ENCODE measurements at regions not wholly inside any gene's neighbourhood (a gene's known extent, or its start where the extent isn't known, plus 50 kb on each side); places are given as distances from the start of the nearest gene placed in this dataset.

GRCh38 chr1:25066256-25066655, 136.2 kb upstream of the RUNX3 start:
- Histone ChIP-seq H3K4me3 (ENCODE audit: insufficient read depth in 1 of 2, low read depth in 1 of 2, low read length in 2 of 2) (no peak overlapping the region), H3K18ac (ENCODE audit: low read depth in 1 of 2, low read length in 2 of 2) (no peak overlapping the region), H3K79me1 (replicated peaks; ENCODE audit: low read length, poor library complexity, severe bottlenecking) (no peaks in the 10 kb centered on the region), H3K4ac (ENCODE audit: low read depth in 1 of 2, low read length in 2 of 2) (no peak overlapping the region), H3K4me1 (ENCODE audit: control insufficient read depth, insufficient read depth, low read depth, low read length) (peaks cover 2% of the 10 kb centered on the region), H3K36me3 (ENCODE audit: control insufficient read depth in 1 of 2, insufficient read depth in 2 of 2, low read depth in 1 of 2, low read length in 2 of 2) (no peaks in the 10 kb centered on the region), H3K27ac (ENCODE audit: low read length, poor library complexity, severe bottlenecking) (no peak overlapping the region), H4K8ac (ENCODE audit: low read length) (no peak overlapping the region), H2BK15ac (ENCODE audit: low read depth, poor library complexity, severe bottlenecking) (no peak overlapping the region), H3K27me3 (ENCODE audit: control insufficient read depth in 1 of 2, insufficient read depth in 1 of 2, low read length in 2 of 2) (peaks cover 61 to 92% of the 10 kb centered on the region in 2 experiments), H3K23ac (ENCODE audit: low read length in 2 of 2) (no peak overlapping the region), H3K9me3 (ENCODE audit: control insufficient read depth, low read length) (no peaks in the 10 kb centered on the region), H3K14ac (ENCODE audit: low read length in 2 of 2) (no peak overlapping the region), H2BK120ac (ENCODE audit: low read depth, low read length) (no peak overlapping the region), H2BK5ac (ENCODE audit: low read depth, low read length, poor library complexity, severe bottlenecking) (no peak overlapping the region), H2AFZ (ENCODE audit: low read depth, low read length) (no peak overlapping the region), H3K9ac (ENCODE audit: low read length) (no peak overlapping the region), H2BK12ac (ENCODE audit: low read length in 2 of 2) (no peak overlapping the region), H3K4me2 (ENCODE audit: low read length, poor library complexity, severe bottlenecking) (no peak overlapping the region), H4K91ac (ENCODE audit: low read length) (no peak overlapping the region), H2AK5ac (ENCODE audit: low read length, severe bottlenecking) (no peak overlapping the region)
- 36% methylated on average over 8 of the region's 8 CpGs for WGBS
- DNase-seq = no peak

GRCh38 chr1:25065795-25066238, 135.7 kb upstream of the RUNX3 start:
- H2BK12ac ChIP-seq (ENCODE audit: low read length in 2 of 2) = no peak overlapping the region
- 82% methylated on average over 18 of the region's 18 CpGs for WGBS
- H3K27ac ChIP-seq (ENCODE audit: low read length, poor library complexity, severe bottlenecking) = no peak overlapping the region

GRCh38 chr1:25065321-25065721, 135.2 kb upstream of the RUNX3 start:
- no peak for DNase-seq
- H3K14ac ChIP-seq (ENCODE audit: low read length in 2 of 2) = no peak overlapping the region

More at GRCh38 chr1:25065795-25066238, 135.7 kb upstream of the RUNX3 start:
- Histone ChIP-seq H3K14ac (ENCODE audit: low read length in 2 of 2) (no peak overlapping the region), H2AFZ (ENCODE audit: low read depth, low read length) (no peak overlapping the region), H3K4me2 (ENCODE audit: low read length, poor library complexity, severe bottlenecking) (no peak overlapping the region), H3K23ac (ENCODE audit: low read length in 2 of 2) (no peak overlapping the region), H3K79me1 (replicated peaks; ENCODE audit: low read length, poor library complexity, severe bottlenecking) (no peaks in the 10 kb centered on the region), H2BK5ac (ENCODE audit: low read depth, low read length, poor library complexity, severe bottlenecking) (no peak overlapping the region), H3K4me1 (ENCODE audit: control insufficient read depth, insufficient read depth, low read depth, low read length) (peaks cover 2% of the 10 kb centered on the region), H2BK15ac (ENCODE audit: low read depth, poor library complexity, severe bottlenecking) (no peak overlapping the region), H4K91ac (ENCODE audit: low read length) (no peak overlapping the region), H3K9me3 (ENCODE audit: control insufficient read depth, low read length) (no peaks in the 10 kb centered on the region), H3K4me3 (ENCODE audit: insufficient read depth in 1 of 2, low read depth in 1 of 2, low read length in 2 of 2) (no peak overlapping the region), H3K4ac (ENCODE audit: low read depth in 1 of 2, low read length in 2 of 2) (no peak overlapping the region), H2AK5ac (ENCODE audit: low read length, severe bottlenecking) (no peak overlapping the region), H3K18ac (ENCODE audit: low read depth in 1 of 2, low read length in 2 of 2) (no peak overlapping the region), H3K9ac (ENCODE audit: low read length) (no peak overlapping the region), H2BK120ac (ENCODE audit: low read depth, low read length) (no peak overlapping the region), H3K36me3 (ENCODE audit: control insufficient read depth in 1 of 2, insufficient read depth in 2 of 2, low read depth in 1 of 2, low read length in 2 of 2) (no peaks in the 10 kb centered on the region), H4K8ac (ENCODE audit: low read length) (no peak overlapping the region), H3K27me3 (ENCODE audit: control insufficient read depth in 1 of 2, insufficient read depth in 1 of 2, low read length in 2 of 2) (peaks cover 61 to 91% of the 10 kb centered on the region in 2 experiments)
- DNase-seq = no peak

GRCh38 chr1:25064465-25065240, 134.6 kb upstream of the RUNX3 start:
- WGBS = 87% methylated on average over 6 of the region's 7 CpGs
- Histone ChIP-seq H2BK5ac (ENCODE audit: low read depth, low read length, poor library complexity, severe bottlenecking) (no peak overlapping the region), H3K79me1 (replicated peaks; ENCODE audit: low read length, poor library complexity, severe bottlenecking) (no peaks in the 10 kb centered on the region), H2BK12ac (ENCODE audit: low read length in 2 of 2) (no peak overlapping the region), H3K4me2 (ENCODE audit: low read length, poor library complexity, severe bottlenecking) (no peak overlapping the region), H3K4me1 (ENCODE audit: control insufficient read depth, insufficient read depth, low read depth, low read length) (peaks cover 2% of the 10 kb centered on the region), H2AFZ (ENCODE audit: low read depth, low read length) (no peak overlapping the region), H3K9ac (ENCODE audit: low read length) (no peak overlapping the region), H3K27ac (ENCODE audit: low read length, poor library complexity, severe bottlenecking) (no peak overlapping the region), H2AK5ac (ENCODE audit: low read length, severe bottlenecking) (no peak overlapping the region), H3K27me3 (ENCODE audit: control insufficient read depth in 1 of 2, insufficient read depth in 1 of 2, low read length in 2 of 2) (peaks cover 53 to 79% of the 10 kb centered on the region in 2 experiments), H2BK15ac (ENCODE audit: low read depth, poor library complexity, severe bottlenecking) (no peak overlapping the region), H2BK120ac (ENCODE audit: low read depth, low read length) (no peak overlapping the region), H4K91ac (ENCODE audit: low read length) (no peak overlapping the region), H3K9me3 (ENCODE audit: control insufficient read depth, low read length) (no peaks in the 10 kb centered on the region), H3K14ac (ENCODE audit: low read length in 2 of 2) (no peak overlapping the region), H3K36me3 (ENCODE audit: control insufficient read depth in 1 of 2, insufficient read depth in 2 of 2, low read depth in 1 of 2, low read length in 2 of 2) (no peaks in the 10 kb centered on the region), H3K18ac (ENCODE audit: low read depth in 1 of 2, low read length in 2 of 2) (no peak overlapping the region), H3K4me3 (ENCODE audit: insufficient read depth in 1 of 2, low read depth in 1 of 2, low read length in 2 of 2) (no peak overlapping the region), H3K23ac (ENCODE audit: low read length in 2 of 2) (no peak overlapping the region), H3K4ac (ENCODE audit: low read depth in 1 of 2, low read length in 2 of 2) (no peak overlapping the region), H4K8ac (ENCODE audit: low read length) (no peak overlapping the region)
- no peak for DNase-seq

More at GRCh38 chr1:25065321-25065721, 135.2 kb upstream of the RUNX3 start:
- no peak overlapping the region for H3K9ac ChIP-seq (ENCODE audit: low read length)
- H2BK15ac ChIP-seq (ENCODE audit: low read depth, poor library complexity, severe bottlenecking) = no peak overlapping the region
- no peak overlapping the region for H3K18ac ChIP-seq (ENCODE audit: low read depth in 1 of 2, low read length in 2 of 2)
- no peaks in the 10 kb centered on the region for H3K79me1 ChIP-seq (replicated peaks; ENCODE audit: low read length, poor library complexity, severe bottlenecking)
- peaks cover 2% of the 10 kb centered on the region for H3K4me1 ChIP-seq (ENCODE audit: control insufficient read depth, insufficient read depth, low read depth, low read length)
- no peak overlapping the region for H2AK5ac ChIP-seq (ENCODE audit: low read length, severe bottlenecking)
- H3K4me3 ChIP-seq (ENCODE audit: insufficient read depth in 1 of 2, low read depth in 1 of 2, low read length in 2 of 2) = no peak overlapping the region
- no peak overlapping the region for H2AFZ ChIP-seq (ENCODE audit: low read depth, low read length)
- no peak overlapping the region for H2BK12ac ChIP-seq (ENCODE audit: low read length in 2 of 2)
- no peak overlapping the region for H4K8ac ChIP-seq (ENCODE audit: low read length)
- H3K23ac ChIP-seq (ENCODE audit: low read length in 2 of 2) = no peak overlapping the region
- H4K91ac ChIP-seq (ENCODE audit: low read length) = no peak overlapping the region
- H3K36me3 ChIP-seq (ENCODE audit: control insufficient read depth in 1 of 2, insufficient read depth in 2 of 2, low read depth in 1 of 2, low read length in 2 of 2) = no peaks in the 10 kb centered on the region
- no peaks in the 10 kb centered on the region for H3K9me3 ChIP-seq (ENCODE audit: control insufficient read depth, low read length)
- H3K27ac ChIP-seq (ENCODE audit: low read length, poor library complexity, severe bottlenecking) = no peak overlapping the region
- no peak overlapping the region for H2BK5ac ChIP-seq (ENCODE audit: low read depth, low read length, poor library complexity, severe bottlenecking)
- WGBS = 92% methylated on average over 8 of the region's 8 CpGs
- H3K4ac ChIP-seq (ENCODE audit: low read depth in 1 of 2, low read length in 2 of 2) = no peak overlapping the region
- H3K4me2 ChIP-seq (ENCODE audit: low read length, poor library complexity, severe bottlenecking) = no peak overlapping the region
- no peak overlapping the region for H2BK120ac ChIP-seq (ENCODE audit: low read depth, low read length)
- peaks cover 56 to 86% of the 10 kb centered on the region in 2 experiments for H3K27me3 ChIP-seq (ENCODE audit: control insufficient read depth in 1 of 2, insufficient read depth in 1 of 2, low read length in 2 of 2)

Data from mesenchymal stem cell (in vitro differentiated cells and primary cell).